ENCODE measurements at regions not wholly inside any gene's neighbourhood (a gene's known extent, or its start where the extent isn't known, plus 50 kb on each side); places are given as distances from the start of the nearest gene placed in this dataset.
A peak's percentile ranks its signal among the peaks of the same experiment; 100 is the strongest.

DNA sequence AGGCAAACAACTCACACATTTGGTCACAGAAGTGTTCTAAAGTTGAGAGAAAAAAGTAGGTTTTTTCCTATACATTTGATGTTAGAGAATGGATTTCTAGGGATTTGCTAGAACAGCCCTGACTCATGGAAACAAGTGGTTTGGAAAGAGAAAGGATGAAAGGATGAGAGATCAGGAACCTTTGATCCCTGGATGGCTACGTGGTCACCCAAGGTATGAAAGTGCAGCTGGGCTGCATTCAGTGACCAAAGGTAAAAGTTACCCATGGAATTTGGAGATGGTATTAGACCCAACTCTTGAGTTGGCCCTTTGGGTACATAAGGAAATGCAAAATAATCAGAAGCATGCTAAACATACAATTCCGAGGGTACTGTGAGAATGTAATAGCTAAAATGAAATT is 61.3 kb upstream of the SPIN1 start:
- no peak for DNase-seq

DNA sequence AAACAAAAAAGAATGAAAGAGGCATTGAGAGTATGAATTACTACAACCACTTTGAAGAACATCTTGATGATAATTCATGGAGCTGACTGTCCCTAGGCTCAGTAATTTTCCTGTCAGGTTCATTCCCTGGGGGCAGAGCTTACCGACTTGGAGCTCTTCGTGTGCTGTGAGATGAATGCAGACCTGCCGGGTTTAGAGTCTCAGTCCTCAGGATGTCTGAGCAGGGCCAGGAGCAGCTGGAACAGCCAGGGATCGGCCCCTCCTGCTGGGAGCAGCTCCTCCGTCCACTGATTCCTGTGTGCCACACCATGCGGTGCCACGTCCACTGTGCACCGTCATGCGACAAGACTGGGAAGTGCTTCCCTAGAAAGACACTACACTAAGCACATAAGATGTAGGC is 62.2 kb upstream of the SPIN1 start:
- DNase-seq = no peak

DNA sequence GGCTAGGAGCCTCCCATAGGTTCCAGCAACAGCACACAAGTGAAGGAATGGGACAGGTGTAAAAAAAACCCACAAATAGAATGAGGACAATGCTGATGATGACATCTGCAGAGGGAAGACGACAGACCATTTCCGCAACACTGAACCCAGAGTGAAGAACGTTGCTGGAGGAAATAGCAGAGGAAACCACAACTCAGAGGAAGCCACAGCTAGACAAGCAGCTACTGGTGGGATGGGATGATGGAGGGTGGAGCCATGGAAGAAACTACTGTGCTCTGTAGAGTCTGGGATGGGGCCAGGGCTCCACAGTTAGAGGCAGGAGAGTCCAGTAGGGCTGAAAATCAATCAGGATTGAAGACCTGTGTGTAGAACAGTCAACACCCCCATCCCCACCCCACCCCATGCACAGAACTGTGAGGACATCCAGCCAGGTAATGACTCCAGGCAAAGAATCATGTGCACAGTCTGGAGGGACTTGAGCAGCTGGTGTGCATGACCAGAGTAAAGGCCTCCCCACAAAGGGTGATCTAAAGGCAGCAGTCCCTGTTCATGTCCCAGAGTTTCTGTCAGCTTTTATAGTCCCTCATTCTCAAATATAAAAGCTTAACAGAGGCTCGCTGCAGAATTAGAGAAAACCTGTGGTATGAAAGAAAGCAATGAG is 65.2 kb upstream of the SPIN1 start:
- peak; percentile 97 for DNase-seq

DNA sequence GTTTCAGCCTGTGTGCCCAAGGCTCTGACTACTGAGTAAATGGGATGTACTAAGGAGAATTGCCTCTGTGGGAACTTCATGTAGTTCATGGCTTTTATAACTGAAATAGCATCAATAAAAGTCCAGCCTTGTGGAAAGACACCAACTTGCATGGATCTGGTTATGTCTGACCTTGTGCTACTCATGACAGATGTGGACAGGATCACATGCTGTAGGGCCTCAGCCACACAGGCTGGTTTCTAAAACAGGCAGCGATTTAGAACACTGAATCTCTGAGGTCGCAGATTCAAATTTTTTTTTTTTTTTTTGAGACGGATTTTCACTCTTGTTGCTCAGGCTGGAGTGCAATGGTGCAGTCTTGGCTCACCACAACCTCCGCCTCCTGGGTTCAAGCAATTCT is 66.5 kb upstream of the SPIN1 start:
- no peak for DNase-seq

DNA sequence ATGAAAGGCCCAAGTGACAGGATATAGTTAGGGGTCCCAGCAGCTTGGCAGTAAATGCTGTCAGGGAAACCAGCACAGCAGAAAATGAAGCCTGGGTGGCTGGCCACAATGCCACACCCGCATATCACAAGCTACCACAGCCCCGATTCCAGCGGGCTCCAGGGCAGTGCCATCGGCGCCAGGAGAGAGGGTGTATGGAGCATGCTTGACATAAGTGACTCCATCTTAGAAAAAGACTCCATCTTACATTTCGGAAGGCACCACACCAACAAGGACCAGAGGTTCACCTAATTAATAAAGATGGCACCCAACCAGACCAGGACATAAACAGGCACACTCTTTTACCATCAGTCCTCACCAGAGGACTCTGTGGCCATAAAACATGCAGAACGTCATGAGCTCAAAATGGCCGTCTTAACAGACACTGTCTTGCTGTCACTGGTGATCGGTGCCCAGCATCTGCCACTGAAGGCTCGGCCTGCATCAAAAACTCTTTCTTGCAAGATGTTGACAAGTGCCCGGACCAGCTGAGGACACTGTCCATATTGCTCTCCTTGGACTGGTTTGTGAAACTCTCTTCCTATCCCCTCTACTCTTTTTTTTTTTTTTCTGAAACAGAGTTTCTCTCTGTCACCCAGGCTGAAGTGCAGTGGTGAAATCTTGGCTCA is 67.4 kb upstream of the SPIN1 start:
- DNase-seq = no peak

DNA sequence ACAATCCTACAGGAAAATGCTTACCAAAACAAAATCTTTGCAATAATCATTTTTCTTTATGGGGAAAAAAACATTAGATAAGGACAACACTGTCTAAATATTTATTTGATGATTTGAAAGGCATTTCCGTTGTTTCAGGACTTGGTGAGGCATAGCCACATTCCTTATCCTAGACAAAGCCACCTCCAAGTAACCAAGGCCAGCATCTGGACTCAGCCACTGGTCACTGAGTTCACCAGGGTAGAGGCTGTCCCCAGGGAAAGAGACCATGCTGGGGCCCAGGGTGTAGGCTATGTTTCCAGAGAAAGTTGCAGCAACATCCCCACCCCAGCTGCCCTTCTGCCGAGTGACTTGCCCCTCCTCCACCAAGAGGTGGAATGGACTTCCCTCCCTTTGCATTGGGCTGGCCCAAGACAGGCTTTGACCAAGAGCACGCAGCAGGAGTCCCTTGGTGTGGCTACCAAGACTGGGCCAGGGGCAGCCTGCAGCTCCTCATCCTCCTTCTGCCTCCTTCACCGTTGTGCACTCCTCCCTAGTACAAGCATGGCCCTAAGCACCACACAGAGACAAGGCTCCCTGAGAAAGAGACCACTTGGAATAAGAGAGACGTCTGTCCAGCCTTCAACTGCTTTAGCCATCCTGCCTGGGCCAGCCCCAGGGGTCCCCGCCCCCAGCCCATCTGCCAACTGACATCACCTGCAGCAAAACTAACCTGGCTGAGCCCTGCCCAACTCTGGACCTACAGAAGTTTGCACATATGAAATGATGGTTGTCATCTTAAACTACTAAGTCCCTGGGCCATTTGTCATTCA is 68.1 kb upstream of the SPIN1 start:
- no peak for DNase-seq

DNA sequence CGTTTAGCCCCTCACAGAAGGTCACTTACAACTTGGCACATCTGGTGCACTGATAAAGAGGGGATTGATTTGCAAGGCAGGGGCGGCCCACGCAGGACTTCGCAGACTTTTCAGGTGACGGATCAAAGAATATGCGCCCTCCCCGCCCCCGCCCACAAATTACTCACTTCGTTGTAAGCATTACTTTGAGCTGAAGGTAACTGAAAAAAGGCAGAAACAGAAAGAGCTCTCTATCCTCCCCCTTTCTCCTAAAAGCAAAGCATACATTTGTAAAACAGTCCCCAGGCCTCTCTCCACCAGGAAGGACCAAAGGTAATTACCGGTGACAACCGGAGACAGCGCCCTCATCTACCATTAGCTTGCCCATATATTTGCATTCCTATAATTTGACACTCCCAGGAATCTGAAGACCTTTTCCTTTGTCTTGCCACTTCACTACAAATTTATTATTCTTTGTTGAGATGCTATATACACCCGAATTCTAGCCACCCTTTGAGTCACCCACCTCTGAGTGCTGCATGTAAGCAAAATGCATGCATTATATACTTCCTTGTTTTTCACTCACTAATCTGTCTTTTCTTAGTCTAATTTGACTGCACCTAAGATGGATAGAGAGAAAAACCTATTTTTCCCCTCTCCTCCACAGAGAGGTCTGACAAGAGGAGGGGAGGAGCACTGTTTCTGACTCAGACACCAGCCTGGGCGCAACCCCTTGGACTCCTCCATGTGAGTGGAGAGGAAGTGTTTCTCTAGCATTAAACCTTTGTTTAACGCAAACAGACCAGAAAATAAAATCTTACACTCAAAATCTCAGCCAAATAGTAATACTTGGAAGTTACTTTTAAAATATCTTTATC is 74.7 kb upstream of the SPIN1 start:
- no peak for DNase-seq

DNA sequence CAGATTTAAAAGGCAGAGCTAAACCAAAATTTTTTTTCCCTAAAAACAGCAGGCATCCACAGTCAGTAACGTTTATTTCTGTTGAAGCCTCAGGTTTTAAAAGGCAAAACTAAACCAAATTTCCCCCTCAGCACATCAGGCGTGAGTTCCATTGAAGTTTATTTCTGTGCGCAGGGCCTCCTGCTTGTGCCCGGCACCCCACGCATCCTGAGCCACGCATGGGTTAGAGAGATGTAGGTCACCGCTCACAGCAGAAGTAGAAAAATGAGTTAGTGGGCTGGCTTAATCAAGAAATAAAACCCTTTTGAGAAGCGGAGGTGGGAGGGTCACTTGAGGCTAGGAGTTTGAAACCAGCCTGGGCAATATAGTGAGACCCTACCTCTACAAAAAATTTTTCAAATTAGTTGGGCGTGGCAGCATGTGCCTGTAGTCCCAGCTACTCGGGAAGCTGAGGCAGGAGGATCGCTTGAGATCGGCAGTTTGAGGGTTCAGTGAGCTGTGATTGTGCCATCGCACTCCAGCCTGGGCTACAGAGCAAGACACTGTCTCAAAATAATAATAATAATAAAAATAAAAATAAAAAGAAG is 75.6 kb upstream of the SPIN1 start:
- DNase-seq = no peak

DNA sequence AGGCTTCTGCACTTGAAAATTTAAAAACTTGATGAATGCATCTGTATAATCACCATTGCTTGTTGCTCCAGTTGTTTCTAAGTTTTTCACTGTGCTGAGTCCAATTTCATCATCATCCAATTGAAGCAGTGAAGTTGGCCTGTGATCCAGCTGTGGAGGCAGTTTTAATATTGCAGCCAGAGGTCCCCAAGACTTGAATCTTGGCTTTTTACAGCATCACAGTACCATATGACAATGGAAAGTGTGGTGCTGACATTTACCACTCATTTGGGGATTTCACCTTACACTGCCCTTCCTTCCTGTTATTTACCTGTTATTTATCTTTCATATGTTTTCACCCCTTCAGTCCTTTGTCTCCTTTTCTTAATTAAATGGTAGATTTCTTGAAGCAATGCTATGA is 76.2 kb upstream of the SPIN1 start:
- no peak for DNase-seq

DNA sequence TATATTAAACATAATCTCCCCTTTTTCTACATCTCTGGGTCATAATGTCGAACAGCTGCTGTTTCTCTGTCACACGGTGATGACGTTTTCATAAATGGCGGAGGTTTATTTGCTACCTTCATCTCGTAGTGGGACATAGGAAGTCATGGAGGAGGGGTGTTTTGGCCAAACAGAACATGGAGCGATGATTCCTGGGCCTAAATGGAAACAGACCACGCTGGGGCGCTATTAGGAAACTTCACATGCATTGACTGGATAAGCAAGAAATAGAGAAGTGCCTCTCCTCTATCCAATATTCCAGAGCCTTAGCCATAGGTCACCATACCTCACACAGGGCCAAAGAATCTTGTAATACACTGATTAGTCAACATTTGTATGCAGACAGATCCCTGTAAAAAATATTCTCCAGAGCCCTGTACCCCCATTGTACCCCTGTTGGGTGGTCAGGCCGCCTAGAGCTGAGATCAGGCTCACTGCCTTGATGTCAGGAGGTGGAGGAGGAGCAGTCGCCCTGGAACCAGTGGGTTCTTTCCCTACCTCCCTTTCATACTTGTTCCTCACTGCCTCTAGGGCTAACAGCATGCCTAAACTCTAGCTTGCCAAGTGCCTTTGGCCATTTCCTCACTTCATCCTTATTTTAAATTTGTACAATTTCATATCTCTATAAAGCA is 77.8 kb upstream of the SPIN1 start:
- DNase-seq = peak; percentile 62

DNA sequence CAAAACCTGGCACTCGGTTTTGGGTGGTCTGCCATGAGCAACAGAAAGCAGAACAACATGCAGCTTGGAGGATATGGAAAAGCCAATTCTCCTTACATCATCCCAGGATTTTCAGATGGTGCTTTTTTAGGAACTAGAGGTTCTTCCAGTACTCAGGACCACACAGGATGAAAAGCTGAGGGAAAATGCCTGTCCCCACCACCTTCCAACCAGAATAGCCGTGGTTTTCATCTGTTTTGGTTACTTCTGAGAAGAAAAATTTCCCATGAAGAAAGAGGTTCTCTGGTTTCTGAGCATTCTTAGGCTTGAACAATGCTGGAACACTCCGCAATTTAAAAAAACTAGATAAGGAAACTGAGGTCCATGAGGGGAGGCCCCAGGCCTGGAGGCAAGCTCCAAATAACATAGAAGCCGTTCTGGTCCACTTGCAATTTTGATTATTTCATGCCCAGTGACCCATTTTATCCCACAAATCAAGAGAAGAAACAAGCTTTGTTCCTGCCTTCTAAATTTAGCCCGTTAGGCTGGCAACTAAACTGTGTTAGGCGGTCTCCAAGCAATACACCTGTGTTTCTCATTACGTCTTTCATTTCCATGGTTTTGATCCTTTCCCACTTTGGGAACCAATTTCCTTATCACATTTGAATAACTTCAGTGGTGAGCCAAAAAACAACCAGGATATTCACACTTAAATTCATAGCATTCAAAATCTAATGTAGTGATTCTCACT is 79.2 kb upstream of the SPIN1 start:
- no peak for DNase-seq

DNA sequence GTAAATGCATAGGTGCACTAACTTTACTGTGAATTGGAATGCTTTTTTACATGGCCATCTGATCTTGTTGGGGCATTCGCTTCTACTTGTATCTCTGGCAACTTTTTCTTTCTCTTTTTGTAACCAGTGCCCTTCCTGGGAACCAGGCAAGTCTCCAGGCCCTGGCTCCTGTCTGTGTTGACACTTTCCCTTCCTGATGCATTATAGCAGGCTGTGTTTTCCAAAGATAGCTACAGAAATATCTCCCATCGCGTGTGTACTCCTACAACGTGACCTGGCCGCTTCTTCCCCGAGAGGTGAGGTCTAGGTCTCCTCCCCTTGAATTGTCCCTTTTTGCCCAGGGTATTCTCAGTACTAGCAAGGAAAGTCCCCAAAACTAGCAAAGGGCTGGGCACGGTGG is 81.1 kb upstream of the SPIN1 start:
- no peak for DNase-seq

DNA sequence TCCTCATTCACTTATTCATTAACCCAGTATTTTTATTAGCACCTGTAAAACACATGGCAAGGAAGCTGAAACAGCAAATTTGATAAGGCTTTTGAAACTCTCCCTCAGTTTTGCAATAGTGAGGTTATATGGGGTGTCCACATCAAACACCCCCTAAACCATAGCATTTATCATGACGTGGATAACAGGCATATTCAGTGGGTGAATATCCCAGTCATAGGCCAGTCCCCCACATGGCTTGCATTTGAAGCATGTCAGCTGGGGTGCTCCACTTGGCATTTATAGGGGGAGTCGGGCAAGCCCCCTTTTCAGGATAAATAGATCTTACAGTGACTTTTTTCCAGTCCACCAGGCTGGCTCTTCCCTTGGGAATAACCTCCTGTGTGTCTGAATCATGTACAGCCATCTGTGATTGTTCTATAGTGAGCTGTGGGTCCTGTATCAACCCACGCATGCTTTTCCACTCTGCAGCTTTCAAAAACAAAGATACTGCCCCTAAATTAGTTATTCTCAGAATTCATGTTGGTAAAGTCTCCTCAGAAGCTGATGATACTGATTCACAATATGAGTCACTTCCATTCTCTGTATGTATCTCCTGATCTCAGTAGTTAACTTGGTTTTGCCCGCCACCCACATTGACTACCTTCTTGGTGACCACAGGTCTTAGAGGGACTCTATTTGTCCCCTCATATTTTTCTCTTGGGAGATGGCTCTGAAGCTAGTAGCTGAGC is 84.4 kb upstream of the SPIN1 start:
- no peak for DNase-seq

DNA sequence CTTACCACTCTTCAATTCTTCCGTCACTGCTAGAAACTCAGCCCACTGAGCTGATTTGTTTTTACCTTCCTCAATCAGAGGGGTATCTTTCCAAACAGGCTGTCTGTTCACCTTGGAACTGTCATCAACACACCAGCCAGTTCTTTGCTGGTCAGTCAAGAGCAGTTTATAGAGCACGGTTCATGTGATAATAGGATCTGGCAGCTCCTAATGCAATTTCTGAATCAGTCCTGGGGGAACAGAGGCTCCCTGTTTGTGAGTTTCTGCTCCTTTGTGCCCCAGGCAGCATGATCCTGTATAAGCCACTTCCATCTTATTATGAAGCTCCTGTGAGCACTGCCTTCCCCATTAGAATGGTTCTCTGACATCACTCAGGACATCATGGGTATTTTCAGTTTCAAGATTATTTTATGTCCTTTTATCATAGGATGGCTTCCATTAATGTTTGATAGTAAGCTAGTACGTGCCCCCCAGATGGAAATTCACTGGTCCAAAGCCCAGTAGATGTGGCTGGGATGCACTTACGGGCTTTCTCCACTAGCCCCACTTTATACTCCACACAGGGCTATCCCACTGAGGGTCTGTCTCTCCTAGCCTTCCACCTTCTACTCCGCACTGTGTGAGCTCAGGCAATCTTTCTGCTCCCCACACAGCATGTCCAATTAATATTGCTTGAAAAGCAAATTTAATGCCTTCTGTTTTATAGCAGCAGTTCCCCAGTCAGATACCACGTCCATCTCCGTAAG is 85.5 kb upstream of the SPIN1 start:
- DNase-seq = no peak

DNA sequence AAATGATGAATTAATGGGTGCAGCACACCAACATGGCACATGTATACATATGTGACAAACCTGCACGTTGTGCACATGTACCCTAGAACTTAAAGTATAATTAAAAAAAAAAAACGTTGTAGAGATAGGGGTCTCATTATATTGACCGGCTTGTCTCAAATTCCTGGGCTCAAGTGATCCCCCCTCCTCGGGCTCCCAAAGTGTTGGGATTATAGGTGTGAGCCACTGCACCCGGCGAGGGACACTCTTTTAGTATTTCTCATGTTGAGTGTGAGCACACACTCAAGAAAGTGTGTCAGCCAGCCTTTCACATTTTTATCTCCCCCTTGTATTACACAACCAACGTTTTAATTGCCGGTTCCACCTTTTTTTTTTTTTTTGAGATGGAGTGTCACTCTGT is 87.7 kb upstream of the SPIN1 start:
- DNase-seq = no peak

DNA sequence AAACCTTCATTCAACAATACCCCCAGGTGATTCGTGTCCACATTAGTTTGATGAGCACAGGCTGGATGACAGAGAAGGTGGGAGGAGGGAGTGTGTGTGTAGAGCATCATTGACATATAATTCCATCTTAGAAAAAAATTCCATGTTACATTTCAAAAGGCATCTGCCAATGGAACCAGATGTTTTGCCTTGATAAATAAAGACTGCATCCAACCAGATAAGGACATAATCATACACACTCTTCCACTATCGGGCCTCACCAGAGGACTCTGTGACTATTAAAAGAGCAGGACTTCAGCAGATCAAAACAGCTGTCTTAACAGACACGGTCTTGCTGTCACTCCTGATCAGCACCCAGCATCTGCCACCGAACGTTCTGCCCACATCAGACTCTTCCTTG is 96.4 kb upstream of the SPIN1 start:
- no peak for DNase-seq

DNA sequence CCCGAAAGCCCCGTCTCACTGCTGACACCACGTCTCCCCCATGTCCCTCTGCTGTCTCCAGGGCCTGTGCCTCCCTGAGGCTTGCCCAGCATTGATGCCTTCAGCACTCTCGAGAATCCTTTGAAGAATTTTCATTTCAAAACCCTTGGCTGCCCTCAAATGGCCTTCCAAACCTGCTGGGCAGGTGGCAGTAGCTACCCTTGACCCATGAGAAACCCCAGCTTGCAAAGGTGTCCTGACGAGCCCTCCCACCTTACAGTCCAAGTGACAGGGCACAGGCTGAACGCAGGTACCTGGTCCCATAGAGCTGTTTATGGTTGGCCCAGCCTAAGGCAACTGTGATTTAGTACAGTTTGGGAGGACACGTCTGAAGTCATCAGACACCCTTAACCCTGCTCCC is 97.2 kb upstream of the SPIN1 start:
- DNase-seq = no peak

DNA sequence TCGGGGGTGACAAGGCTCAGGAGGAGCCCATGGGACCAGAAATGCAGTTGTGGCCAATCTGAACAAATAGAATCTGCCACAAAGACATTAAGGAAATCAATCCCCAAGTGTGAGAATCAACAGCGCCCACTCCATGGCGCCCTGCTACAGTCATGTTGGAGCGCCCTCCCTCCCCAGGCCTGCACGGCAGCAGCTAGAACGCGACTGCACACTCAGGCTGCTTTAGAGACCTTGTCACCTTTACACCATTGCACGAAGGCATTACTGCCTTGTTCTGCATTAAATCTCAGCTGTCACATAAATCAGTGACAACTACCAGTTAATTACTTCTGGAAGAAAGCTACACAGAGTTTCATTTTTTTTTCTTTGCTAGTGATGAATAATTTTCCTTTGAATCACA is 98.7 kb upstream of the SPIN1 start:
- DNase-seq = no peak

DNA sequence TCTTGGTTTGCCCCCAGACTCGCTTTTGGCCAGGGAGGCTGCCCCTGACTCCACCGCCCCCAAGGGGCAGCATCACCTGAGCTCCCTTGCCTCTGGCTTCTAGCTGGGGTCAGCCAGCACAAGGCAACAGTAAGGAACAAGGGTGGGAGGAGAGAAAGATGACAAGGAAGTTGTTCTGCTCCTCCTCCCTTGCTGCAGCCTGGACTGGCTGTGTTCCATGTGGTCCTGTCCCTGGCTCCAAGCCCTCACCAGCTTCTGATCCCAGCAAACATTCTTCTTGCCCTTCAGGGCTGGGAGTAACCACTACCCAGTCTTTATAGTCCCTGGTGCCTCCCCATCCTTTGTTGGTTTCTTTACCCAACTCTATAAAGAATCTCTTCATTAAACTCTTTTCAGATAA is 100.3 kb upstream of the SPIN1 start:
- DNase-seq = no peak

DNA sequence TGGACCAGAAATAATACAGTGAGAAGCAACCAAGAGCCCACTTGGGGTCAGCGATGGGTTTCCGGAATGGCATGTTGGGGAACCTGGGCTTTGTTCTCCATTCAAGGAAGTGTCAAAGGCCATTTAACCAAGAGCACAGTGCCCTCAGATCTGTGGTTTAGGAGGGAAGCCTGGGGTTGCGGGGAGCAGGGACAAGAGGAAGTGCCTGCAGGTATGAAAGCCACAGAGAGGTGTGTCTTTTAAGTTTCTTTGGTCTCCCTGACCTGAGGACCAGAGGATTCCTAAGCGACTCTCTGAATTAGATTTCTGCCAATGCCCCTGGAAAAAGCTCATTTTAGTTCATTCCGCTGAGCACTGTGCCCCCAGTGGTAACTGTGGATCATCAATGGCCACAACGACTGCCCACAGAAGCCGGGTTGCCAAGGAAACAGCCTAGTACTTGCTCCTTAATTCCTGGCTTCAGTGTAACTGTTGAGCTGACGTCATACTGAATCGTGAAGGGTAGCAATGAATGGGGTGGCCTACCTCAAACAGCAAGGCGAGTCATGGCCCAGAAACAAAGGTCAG is 107.3 kb upstream of the SPIN1 start:
- no peak for DNase-seq

Data from GF-D8 (cell line).